ENCODE measurements at regions not wholly inside any gene's neighbourhood (a gene's known extent, or its start where the extent isn't known, plus 50 kb on each side); places are given as distances from the start of the nearest gene placed in this dataset.

- no peak for TF ChIP-seq CTCF (IDR thresholded peaks at IDR 0.05; ENCODE audit: control insufficient read depth, insufficient read depth, low read depth, low read length, missing control alignments)
- no peak for DNase-seq (ENCODE audit: low read depth)
- H3K4me3 ChIP-seq (ENCODE audit: control insufficient read depth, low read depth, low read length) = no peak overlapping the region
Observed at GRCh38 chr1:209397910-209398309, 185.6 kb upstream of the CAMK1G start.

- peak; percentile 93 for DNase-seq (ENCODE audit: low read depth)
- TF ChIP-seq CTCF (IDR thresholded peaks at IDR 0.05; ENCODE audit: control insufficient read depth, insufficient read depth, low read depth, low read length, missing control alignments) = no peak
- H3K4me3 ChIP-seq (ENCODE audit: control insufficient read depth, low read depth, low read length) = no peak overlapping the region
Observed at GRCh38 chr1:209398313-209398991, 185.1 kb upstream of the CAMK1G start.

GRCh38 chr1:209399800-209400199 lies 183.7 kb upstream of the CAMK1G start:
- H3K4me3 ChIP-seq (ENCODE audit: control insufficient read depth, low read depth, low read length) = no peak overlapping the region
- no peak for DNase-seq (ENCODE audit: low read depth)
- no peak for TF ChIP-seq CTCF (IDR thresholded peaks at IDR 0.05; ENCODE audit: control insufficient read depth, insufficient read depth, low read depth, low read length, missing control alignments)

GRCh38 chr1:209400351-209401220 lies 182.9 kb upstream of the CAMK1G start:
- H3K4me3 ChIP-seq (ENCODE audit: control insufficient read depth, low read depth, low read length) = no peak overlapping the region
- no peak for TF ChIP-seq CTCF (IDR thresholded peaks at IDR 0.05; ENCODE audit: control insufficient read depth, insufficient read depth, low read depth, low read length, missing control alignments)
- no peak for DNase-seq (ENCODE audit: low read depth)

GRCh38 chr1:209402697-209403096 lies 180.8 kb upstream of the CAMK1G start:
- no peak for DNase-seq (ENCODE audit: low read depth)
- no peak for TF ChIP-seq CTCF (IDR thresholded peaks at IDR 0.05; ENCODE audit: control insufficient read depth, insufficient read depth, low read depth, low read length, missing control alignments)
- H3K4me3 ChIP-seq (ENCODE audit: control insufficient read depth, low read depth, low read length) = no peak overlapping the region

GRCh38 chr1:209403921-209404320 lies 179.6 kb upstream of the CAMK1G start:
- DNase-seq (ENCODE audit: low read depth) = no peak
- no peak for TF ChIP-seq CTCF (IDR thresholded peaks at IDR 0.05; ENCODE audit: control insufficient read depth, insufficient read depth, low read depth, low read length, missing control alignments)

More at GRCh38 chr1:209403921-209404320, 179.6 kb upstream of the CAMK1G start:
- H3K4me3 ChIP-seq (ENCODE audit: control insufficient read depth, low read depth, low read length) = no peak overlapping the region

Data from AG09309 (cell line).